ENCODE measurements at regions not wholly inside any gene's neighbourhood (a gene's known extent, or its start where the extent isn't known, plus 50 kb on each side); places are given as distances from the start of the nearest gene placed in this dataset.

GRCh38 chr6:159462431-159462830 is 230.6 kb downstream of the SOD2 start:
- intact Hi-C loops (cut with DNase I) = loop anchor here in 4 of 10 donors (5.0 to 10.0 kb wide), 2 partner anchors 288 to 290 kb away; no protein-coding TSS in a partner anchor
- no peak for ATAC-seq

DNA sequence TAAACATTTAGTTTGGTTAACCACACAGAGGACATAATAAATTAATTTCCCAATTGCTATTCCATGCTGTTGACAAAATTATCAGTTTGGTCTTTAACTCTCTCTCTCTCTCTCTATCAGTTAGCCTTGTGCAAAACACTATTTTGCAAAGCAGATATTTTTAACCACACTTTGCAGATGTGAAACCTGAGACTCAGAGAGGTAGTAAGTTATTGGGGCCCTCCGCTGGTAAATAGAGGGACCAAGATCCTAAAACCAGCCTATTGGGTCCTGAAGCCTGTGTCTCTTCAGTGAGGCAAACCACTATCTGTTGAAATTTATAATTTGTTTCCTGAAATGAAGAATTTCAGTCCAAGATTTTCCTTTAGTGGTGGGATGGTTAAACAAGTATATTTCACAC is 231.0 kb downstream of the SOD2 start:
- Histone ChIP-seq H3K27ac (no peak overlapping the region), H3K36me3 (no peaks in the 10 kb centered on the region), H3K4me3 (no peak overlapping the region), H3K27me3 (no peaks in the 10 kb centered on the region), H3K9me3 (no peaks in the 10 kb centered on the region), H3K4me1 (no peaks in the 10 kb centered on the region)
- DNase-seq (no peak), ATAC-seq (no peak)
- 71 to 86% (median 77%) methylated on average over 1 of the region's 1 CpG for WGBS, 4 donors
- TF ChIP-seq POLR2A (IDR thresholded peaks at IDR 0.05) = no peak
- TF ChIP-seq, protein P1, sequence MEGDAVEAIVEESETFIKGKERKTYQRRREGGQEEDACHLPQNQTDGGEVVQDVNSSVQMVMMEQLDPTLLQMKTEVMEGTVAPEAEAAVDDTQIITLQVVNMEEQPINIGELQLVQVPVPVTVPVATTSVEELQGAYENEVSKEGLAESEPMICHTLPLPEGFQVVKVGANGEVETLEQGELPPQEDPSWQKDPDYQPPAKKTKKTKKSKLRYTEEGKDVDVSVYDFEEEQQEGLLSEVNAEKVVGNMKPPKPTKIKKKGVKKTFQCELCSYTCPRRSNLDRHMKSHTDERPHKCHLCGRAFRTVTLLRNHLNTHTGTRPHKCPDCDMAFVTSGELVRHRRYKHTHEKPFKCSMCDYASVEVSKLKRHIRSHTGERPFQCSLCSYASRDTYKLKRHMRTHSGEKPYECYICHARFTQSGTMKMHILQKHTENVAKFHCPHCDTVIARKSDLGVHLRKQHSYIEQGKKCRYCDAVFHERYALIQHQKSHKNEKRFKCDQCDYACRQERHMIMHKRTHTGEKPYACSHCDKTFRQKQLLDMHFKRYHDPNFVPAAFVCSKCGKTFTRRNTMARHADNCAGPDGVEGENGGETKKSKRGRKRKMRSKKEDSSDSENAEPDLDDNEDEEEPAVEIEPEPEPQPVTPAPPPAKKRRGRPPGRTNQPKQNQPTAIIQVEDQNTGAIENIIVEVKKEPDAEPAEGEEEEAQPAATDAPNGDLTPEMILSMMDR (IDR thresholded peaks at IDR 0.05) = no peak
- intact Hi-C loops (cut with DNase I) = loop anchor here in 4 of 10 donors (5.0 to 10.0 kb wide), 2 partner anchors 287 to 290 kb away; no protein-coding TSS in a partner anchor

More at GRCh38 chr6:159462431-159462830, 230.6 kb downstream of the SOD2 start:
- Histone ChIP-seq H3K9me3 (no peaks in the 10 kb centered on the region), H3K36me3 (no peaks in the 10 kb centered on the region), H3K4me1 (no peaks in the 10 kb centered on the region), H3K27ac (no peak overlapping the region), H3K27me3 (no peaks in the 10 kb centered on the region), H3K4me3 (no peak overlapping the region)
- WGBS, 4 donors = 61 to 68% (median 65%) methylated on average over 7 of the region's 7 CpGs
- TF ChIP-seq, protein P1 (IDR thresholded peaks at IDR 0.05) = no peak
- no peak for TF ChIP-seq POLR2A (IDR thresholded peaks at IDR 0.05)
- DNase-seq = no peak

DNA sequence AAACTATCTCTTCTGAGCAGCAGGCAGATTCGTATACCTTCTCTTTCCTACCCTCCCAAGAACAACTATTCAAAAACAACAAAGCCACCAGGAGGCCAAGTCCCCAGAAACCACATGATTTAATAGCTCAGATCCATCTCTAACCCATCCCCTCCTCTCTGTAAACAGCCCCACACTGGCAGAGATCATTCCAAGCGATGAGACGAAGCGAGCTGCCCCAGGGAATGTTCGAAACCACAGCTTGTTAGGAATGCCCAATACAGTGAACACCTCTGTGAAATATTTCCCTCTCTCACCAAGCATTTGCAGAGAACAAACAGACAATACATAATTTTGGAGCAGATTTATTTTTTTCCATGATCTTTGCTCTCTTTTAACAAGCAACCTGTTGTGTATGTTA is 231.8 kb downstream of the SOD2 start:
- no peaks in the 10 kb centered on the region for H3K9me3 ChIP-seq
- 70 to 76% (median 75%) methylated on average over 5 of the region's 5 CpGs for WGBS, 4 donors
- no peak overlapping the region for H3K27ac ChIP-seq
- H3K36me3 ChIP-seq = no peaks in the 10 kb centered on the region
- no peak overlapping the region for H3K4me3 ChIP-seq
- ATAC-seq = no peak
- no peaks in the 10 kb centered on the region for H3K27me3 ChIP-seq
- DNase-seq = no peak
- peaks cover 0 to 2% (median 0%) of the 10 kb centered on the region in 12 donors for H3K4me1 ChIP-seq
- intact Hi-C loops (cut with DNase I) = loop anchor here in 4 of 10 donors (5.0 to 10.0 kb wide), 2 partner anchors 286 to 289 kb away; no protein-coding TSS in a partner anchor
- no peak for TF ChIP-seq POLR2A (IDR thresholded peaks at IDR 0.05)
- TF ChIP-seq, protein P1 (IDR thresholded peaks at IDR 0.05) = no peak

- Histone ChIP-seq H3K27me3 (no peaks in the 10 kb centered on the region), H3K36me3 (no peaks in the 10 kb centered on the region), H3K4me1 (peaks cover 0 to 5% (median 0%) of the 10 kb centered on the region in 12 donors), H3K9me3 (no peaks in the 10 kb centered on the region), H3K27ac (no peak overlapping the region), H3K4me3 (no peak overlapping the region)
- DNase-seq (no peak), ATAC-seq (no peak)
- 70 to 72% (median 71%) methylated on average over 4 of the region's 4 CpGs for WGBS, 4 donors
- TF ChIP-seq, protein P1 (IDR thresholded peaks at IDR 0.05) = no peak
- TF ChIP-seq POLR2A (IDR thresholded peaks at IDR 0.05) = no peak
- intact Hi-C loops (cut with DNase I) = loop anchor here in 4 of 10 donors (5.0 to 10.0 kb wide), 2 partner anchors 286 to 288 kb away; no protein-coding TSS in a partner anchor
These were observed 232.6 kb downstream of the SOD2 start for GRCh38 chr6:159460476-159460875.
